Suprapubic skin (tissue), 3 donors: ENCODE measurements at regions not wholly inside any gene's neighbourhood (a gene's known extent, or its start where the extent isn't known, plus 50 kb on each side); places are given as distances from the start of the nearest gene placed in this dataset.

Source experiments
- POLR2A ChIP-seq, 2 donors: fragments of 450-650 bp; IDR thresholded peaks; one replicate each; pipeline ENCODE4 v1.6.1; 2017; ENCODE audit warnings: antibody characterized with exemption in 2 of 2, mild to moderate bottlenecking in 2 of 2, moderate library complexity in 2 of 2
- TF ChIP-seq, protein P1 (sequence below), 2 donors: fragments of 200-600 bp in 1 of 2; fragments of 450-650 bp in 1 of 2; sonication (generic) in 1 of 2; IDR thresholded peaks; one replicate each; pipeline ENCODE4 v1.5.1; 2016 to 2019; ENCODE audit warnings: antibody characterized with exemption in 2 of 2, mild to moderate bottlenecking in 1 of 2, moderate library complexity in 1 of 2

GRCh38 chrX:96540111-96540631 is 144.5 kb upstream of the DIAPH2 start:
- TF ChIP-seq POLR2A (IDR thresholded peaks at IDR 0.05), result no peak
- TF ChIP-seq, protein P1, sequence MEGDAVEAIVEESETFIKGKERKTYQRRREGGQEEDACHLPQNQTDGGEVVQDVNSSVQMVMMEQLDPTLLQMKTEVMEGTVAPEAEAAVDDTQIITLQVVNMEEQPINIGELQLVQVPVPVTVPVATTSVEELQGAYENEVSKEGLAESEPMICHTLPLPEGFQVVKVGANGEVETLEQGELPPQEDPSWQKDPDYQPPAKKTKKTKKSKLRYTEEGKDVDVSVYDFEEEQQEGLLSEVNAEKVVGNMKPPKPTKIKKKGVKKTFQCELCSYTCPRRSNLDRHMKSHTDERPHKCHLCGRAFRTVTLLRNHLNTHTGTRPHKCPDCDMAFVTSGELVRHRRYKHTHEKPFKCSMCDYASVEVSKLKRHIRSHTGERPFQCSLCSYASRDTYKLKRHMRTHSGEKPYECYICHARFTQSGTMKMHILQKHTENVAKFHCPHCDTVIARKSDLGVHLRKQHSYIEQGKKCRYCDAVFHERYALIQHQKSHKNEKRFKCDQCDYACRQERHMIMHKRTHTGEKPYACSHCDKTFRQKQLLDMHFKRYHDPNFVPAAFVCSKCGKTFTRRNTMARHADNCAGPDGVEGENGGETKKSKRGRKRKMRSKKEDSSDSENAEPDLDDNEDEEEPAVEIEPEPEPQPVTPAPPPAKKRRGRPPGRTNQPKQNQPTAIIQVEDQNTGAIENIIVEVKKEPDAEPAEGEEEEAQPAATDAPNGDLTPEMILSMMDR (IDR thresholded peaks at IDR 0.05), result no peak
